SU-DHL-6 (cell line): ENCODE measurements at regions not wholly inside any gene's neighbourhood (a gene's known extent, or its start where the extent isn't known, plus 50 kb on each side); places are given as distances from the start of the nearest gene placed in this dataset.
"Not testable (repeated sequence)": the region's sequence is repeated elsewhere in the genome, so short reads cannot be mapped to it uniquely, and the experiment has no call there.

Experiments
- H2AFZ ChIP-seq: fragments of 200-600 bp; sonication (generic); 2 replicates; pipeline ENCODE4 v1.6.1; 2014; ENCODE audit warnings: low read depth, mild to moderate bottlenecking, moderate library complexity, mixed read lengths, antibody characterized with exemption, low read length; ENCODE audit not compliant: severe bottlenecking
- H3F3A ChIP-seq: fragments of 200-600 bp; shearing (Covaris generic); 2 replicates; pipeline ENCODE4 v1.6.0; 2016; ENCODE audit warnings: antibody characterized with exemption, mild to moderate bottlenecking; ENCODE audit not compliant: insufficient read depth
- H3K27ac ChIP-seq: fragments of 200-600 bp; sonication (generic); 2 replicates; pipeline ENCODE4 v1.5.1; 2016; ENCODE audit warnings: low read depth, mild to moderate bottlenecking, low read length, moderate library complexity, mixed read lengths
- H3K27me3 ChIP-seq: fragments of 200-600 bp; sonication (generic), shearing (Covaris generic); 2 replicates; pipeline ENCODE4 v1.6.0; 2014; ENCODE audit warnings: mild to moderate bottlenecking, low read length
- H3K36me3 ChIP-seq: fragments of 200-600 bp; sonication (generic); 2 replicates; pipeline ENCODE4 v1.6.1; 2014; ENCODE audit warnings: mild to moderate bottlenecking, low read length, mixed read lengths
- H3K4me2 ChIP-seq: fragments of 300-600, 200-600 bp; shearing (Covaris generic), sonication (generic); 2 replicates; pipeline ENCODE4 v1.6.0; 2014; ENCODE audit warnings: low read length, low read depth, mild to moderate bottlenecking; ENCODE audit not compliant: poor library complexity, severe bottlenecking
- H3K4me3 ChIP-seq: fragments of 200-600 bp; sonication (generic); 2 replicates; pipeline ENCODE4 v1.5.1; 2014; ENCODE audit warnings: antibody characterized with exemption, low read length, mild to moderate bottlenecking, mixed read lengths; ENCODE audit not compliant: insufficient read depth, poor library complexity, severe bottlenecking
- H3K79me2 ChIP-seq: fragments of 200-600 bp; sonication (generic); 2 replicates; pipeline ENCODE4 v1.6.1; 2014; ENCODE audit warnings: mild to moderate bottlenecking, low read length, moderate library complexity; ENCODE audit not compliant: insufficient read depth
- H3K9ac ChIP-seq: fragments of 200-600 bp; sonication (generic); 2 replicates; pipeline ENCODE4 v1.7.0; 2014; ENCODE audit warnings: mild to moderate bottlenecking, low read length
- H3K9me2 ChIP-seq: fragments of 200-600 bp; sonication (generic); replicated peaks from 2 replicates; pipeline ENCODE4 v1.6.1; 2014; ENCODE audit warnings: low read length; ENCODE audit not compliant: insufficient read depth
- H3K9me3 ChIP-seq: fragments of 200-600 bp; sonication (generic); 2 replicates; pipeline ENCODE4 v1.6.1; 2014; ENCODE audit warnings: low read length, mixed read lengths; ENCODE audit not compliant: insufficient read depth
- H4K20me1 ChIP-seq: fragments of 200-600 bp; sonication (generic); 2 replicates; pipeline ENCODE4 v1.6.1; 2014; ENCODE audit warnings: low read depth, mild to moderate bottlenecking, antibody characterized with exemption, low read length, moderate library complexity, mixed read lengths

- not testable (repeated sequence) for H3F3A ChIP-seq, H3K27ac ChIP-seq, H3K4me3 ChIP-seq, H3K27me3 ChIP-seq, H3K36me3 ChIP-seq, H3K9me2 ChIP-seq, H3K9ac ChIP-seq, H3K4me2 ChIP-seq, H2AFZ ChIP-seq, H4K20me1 ChIP-seq, H3K9me3 ChIP-seq, H3K79me2 ChIP-seq
Observed at GRCh38 chr2:89982246-89982645, 1290.8 kb downstream of the RPIA start.

DNA sequence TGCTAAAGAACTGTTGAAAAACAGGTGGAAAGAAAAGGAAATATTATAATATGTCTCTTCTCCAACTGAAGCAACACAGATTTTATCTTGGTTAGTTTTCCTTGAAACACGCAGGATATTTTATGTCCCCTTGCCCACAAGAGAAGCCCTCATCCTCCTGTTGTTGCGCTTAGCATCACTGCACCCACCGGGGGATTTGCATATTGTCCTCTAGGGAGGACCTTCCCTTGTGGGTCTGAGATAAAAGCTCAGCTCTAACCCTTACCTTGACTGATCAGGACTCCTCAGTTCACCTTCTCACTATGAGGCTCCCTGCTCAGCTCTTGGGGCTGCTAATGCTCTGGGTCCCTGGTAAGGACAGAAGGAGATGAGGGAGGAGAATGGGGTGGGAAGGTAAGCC is 1294.2 kb downstream of the RPIA start:
- not testable (repeated sequence) for H3K9me3 ChIP-seq, H3K36me3 ChIP-seq, H3K79me2 ChIP-seq, H3K9ac ChIP-seq, H3K4me2 ChIP-seq, H3K27me3 ChIP-seq, H3K9me2 ChIP-seq, H2AFZ ChIP-seq, H3K27ac ChIP-seq, H3F3A ChIP-seq, H3K4me3 ChIP-seq, H4K20me1 ChIP-seq

DNA sequence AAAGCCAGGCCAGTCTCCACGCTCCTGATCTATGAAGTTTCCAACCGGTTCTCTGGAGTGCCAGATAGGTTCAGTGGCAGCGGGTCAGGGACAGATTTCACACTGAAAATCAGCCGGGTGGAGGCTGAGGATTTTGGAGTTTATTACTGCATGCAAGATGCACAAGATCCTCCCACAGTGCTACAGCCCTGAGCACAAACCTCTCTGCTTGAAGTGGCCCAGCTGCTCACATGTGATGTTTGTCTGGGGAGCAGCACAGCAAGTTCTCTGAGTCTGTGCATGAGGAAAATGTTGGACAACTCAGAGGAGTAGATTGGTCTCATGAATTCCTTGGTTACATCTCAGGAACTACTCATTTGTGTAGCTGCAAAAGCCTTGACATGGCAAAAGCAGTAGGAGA is 1295.1 kb downstream of the RPIA start:
- H3F3A ChIP-seq, H3K9me3 ChIP-seq, H4K20me1 ChIP-seq, H3K27ac ChIP-seq, H3K4me2 ChIP-seq, H3K9ac ChIP-seq, H3K9me2 ChIP-seq, H3K27me3 ChIP-seq, H2AFZ ChIP-seq, H3K36me3 ChIP-seq, H3K4me3 ChIP-seq, H3K79me2 ChIP-seq: not testable (repeated sequence)

DNA sequence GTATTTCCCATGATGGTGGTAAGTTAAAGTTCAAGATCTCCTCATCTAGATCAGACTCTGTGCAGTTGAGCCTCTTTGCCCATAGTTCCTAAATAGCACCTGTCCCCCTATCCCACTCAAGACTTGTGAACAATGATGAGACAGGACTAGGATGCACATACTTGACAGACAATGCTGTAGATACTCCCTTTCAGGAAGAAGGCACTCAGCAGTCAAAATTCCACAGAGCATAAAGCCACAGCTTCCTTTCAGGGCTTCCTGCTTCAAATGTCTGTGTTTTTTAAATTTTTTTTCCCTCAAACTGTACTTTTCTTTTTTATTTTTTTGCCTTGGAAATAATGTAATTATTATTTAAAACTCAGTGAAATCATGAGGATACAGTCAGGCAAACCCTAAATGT is 1305.3 kb downstream of the RPIA start:
- not testable (repeated sequence) for H3K36me3 ChIP-seq, H3K9me2 ChIP-seq, H4K20me1 ChIP-seq, H3K4me2 ChIP-seq, H3K27me3 ChIP-seq, H3F3A ChIP-seq, H3K9me3 ChIP-seq, H3K27ac ChIP-seq, H2AFZ ChIP-seq, H3K79me2 ChIP-seq, H3K4me3 ChIP-seq, H3K9ac ChIP-seq

DNA sequence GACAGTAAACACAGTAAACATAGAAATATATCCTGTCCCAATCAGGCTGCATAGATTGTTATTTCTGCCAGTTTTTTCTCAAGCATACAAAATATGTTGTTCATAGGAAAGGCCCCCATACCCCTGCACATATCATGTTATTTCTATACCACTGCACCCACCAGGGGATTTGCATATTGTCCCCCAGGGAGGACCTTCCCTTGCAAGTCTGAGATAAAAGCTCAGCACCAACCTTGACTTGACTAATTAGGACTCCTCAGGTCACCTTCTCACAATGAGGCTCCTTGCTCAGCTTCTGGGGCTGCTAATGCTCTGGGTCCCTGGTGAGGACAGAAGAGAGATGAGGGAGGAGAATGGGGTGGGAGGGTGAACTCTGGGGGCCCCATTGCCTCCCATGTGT is 1313.1 kb downstream of the RPIA start:
- not testable (repeated sequence) for H3F3A ChIP-seq

GRCh38 chr2:90010442-90011100 is 1319.1 kb downstream of the RPIA start:
- H3K9me3 ChIP-seq, H2AFZ ChIP-seq, H3K4me3 ChIP-seq, H3K9ac ChIP-seq, H3K27ac ChIP-seq, H3K79me2 ChIP-seq, H3K4me2 ChIP-seq, H3K9me2 ChIP-seq, H4K20me1 ChIP-seq, H3F3A ChIP-seq, H3K27me3 ChIP-seq, H3K36me3 ChIP-seq: not testable (repeated sequence)

More for the DNA sequence above, 1313.1 kb downstream of the RPIA start:
- not testable (repeated sequence) for H3K27ac ChIP-seq, H3K27me3 ChIP-seq, H2AFZ ChIP-seq, H4K20me1 ChIP-seq, H3K36me3 ChIP-seq, H3K9me3 ChIP-seq, H3K9ac ChIP-seq, H3K79me2 ChIP-seq, H3K4me2 ChIP-seq, H3K9me2 ChIP-seq, H3K4me3 ChIP-seq

- not testable (repeated sequence) for H2AFZ ChIP-seq, H3K36me3 ChIP-seq, H4K20me1 ChIP-seq, H3K4me3 ChIP-seq, H3K4me2 ChIP-seq, H3K9me3 ChIP-seq, H3F3A ChIP-seq, H3K9me2 ChIP-seq, H3K9ac ChIP-seq, H3K27ac ChIP-seq, H3K79me2 ChIP-seq, H3K27me3 ChIP-seq
Observed at GRCh38 chr2:90011101-90011443, 1319.6 kb downstream of the RPIA start.

DNA sequence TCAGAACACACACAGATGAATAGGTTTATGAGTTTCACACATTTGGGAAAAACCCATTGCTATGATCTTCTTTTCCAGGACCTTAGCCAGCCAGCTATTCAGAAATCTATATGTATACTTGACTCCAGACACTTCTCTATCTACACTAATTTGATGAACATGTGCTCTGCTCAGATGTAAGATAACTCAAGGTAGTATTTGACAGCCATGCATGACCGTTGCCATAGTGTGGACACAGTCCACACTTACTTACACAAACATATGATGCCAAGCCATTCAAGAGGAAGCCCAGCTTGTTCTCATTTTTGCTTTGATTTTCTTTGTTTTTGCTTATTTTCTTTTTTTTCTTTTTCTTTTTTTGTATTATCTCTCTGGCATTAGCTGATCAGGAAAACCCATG is 1328.4 kb downstream of the RPIA start:
- H3K4me2 ChIP-seq, H3K9ac ChIP-seq, H3K27me3 ChIP-seq, H3K27ac ChIP-seq, H3K9me3 ChIP-seq, H3F3A ChIP-seq, H3K79me2 ChIP-seq, H3K36me3 ChIP-seq, H3K9me2 ChIP-seq, H3K4me3 ChIP-seq, H2AFZ ChIP-seq, H4K20me1 ChIP-seq: not testable (repeated sequence)
